HG03439 (cell line): ENCODE measurements at regions not wholly inside any gene's neighbourhood (a gene's known extent, or its start where the extent isn't known, plus 50 kb on each side); places are given as distances from the start of the nearest gene placed in this dataset.

ENCODE experiments used
- ATAC-seq: cut with Tn5 transposase; IDR thresholded peaks from one replicate; pipeline ENCODE4 v1.9.1; 2021; ENCODE audit warnings: mild to moderate bottlenecking, moderate library complexity; ENCODE audit not compliant: unreplicated experiment

- no peak for ATAC-seq
Observed at GRCh38 chr3:147046916-147047315, 359.4 kb downstream of the ZIC4 start.

GRCh38 chr3:147038481-147038880 is 367.9 kb downstream of the ZIC4 start:
- no peak for ATAC-seq

DNA sequence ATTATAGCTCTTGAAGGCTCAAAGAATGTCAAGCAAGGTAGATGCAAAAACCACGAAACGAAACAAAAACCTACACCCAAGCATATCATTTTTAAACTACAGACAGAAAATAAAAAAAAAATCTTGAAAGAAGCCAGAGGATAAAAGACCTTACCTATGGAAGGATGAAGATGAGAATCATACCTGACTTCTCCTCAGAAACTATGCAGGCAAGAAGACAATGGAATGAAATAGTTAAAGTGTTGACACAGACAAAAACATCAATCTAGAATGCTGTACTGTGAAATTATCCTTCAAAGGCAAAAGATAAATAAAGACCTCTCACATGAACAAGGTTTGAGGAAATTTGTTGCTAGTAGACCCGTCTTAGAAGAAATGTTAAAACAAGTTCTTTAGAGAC is 372.0 kb downstream of the ZIC4 start:
- no peak for ATAC-seq

- no peak for ATAC-seq
Observed at GRCh38 chr3:147030274-147030673, 376.1 kb downstream of the ZIC4 start.

- no peak for ATAC-seq
Observed at GRCh38 chr3:147015334-147015733, 391.0 kb downstream of the ZIC4 start.

DNA sequence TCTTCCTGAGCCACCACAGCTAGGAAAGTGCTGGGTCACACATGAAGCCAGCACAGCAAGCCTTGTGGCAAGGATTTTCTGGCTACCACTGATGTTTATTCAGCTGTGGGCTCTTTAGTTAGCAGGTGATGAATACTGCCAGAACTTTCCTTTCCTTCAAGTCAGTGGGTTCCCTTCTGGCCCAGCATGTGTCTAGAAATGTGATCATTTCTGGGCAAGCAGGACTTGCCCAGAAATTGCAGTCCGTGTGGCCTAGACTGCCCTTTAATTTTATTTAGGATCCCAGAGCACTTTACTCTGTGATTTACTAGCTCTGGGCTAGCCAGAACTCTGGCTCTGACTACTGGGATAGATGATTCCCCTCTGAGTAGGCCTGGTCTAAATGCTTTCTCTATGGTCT is 397.5 kb downstream of the ZIC4 start:
- no peak for ATAC-seq

- ATAC-seq, result no peak
Observed at GRCh38 chr3:147008458-147008857, 397.9 kb downstream of the ZIC4 start.

DNA sequence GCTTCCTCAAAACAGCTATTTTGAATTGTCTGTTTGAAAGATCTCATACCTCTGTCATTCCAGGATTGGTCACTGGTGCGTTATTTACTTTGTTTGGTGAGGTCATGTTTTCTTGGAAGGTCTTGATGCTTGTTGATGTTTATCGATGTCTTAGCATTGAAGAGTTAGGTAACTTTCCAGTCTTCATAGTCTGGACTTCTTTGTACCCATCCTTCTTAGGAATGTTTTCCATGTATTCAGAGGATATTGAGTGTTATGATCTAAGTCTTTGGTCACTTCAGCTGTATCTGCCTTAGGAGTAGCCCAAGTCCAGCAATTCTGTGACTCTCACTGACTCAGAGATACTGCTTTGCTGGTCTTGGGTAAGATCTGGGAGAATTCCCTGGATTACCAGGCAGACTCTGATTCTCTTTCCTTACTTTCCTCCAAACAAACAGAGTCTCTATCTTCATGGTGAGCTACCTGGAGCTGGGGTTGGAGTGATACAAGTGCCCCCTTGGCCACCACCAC is 398.6 kb downstream of the ZIC4 start:
- no peak for ATAC-seq

DNA sequence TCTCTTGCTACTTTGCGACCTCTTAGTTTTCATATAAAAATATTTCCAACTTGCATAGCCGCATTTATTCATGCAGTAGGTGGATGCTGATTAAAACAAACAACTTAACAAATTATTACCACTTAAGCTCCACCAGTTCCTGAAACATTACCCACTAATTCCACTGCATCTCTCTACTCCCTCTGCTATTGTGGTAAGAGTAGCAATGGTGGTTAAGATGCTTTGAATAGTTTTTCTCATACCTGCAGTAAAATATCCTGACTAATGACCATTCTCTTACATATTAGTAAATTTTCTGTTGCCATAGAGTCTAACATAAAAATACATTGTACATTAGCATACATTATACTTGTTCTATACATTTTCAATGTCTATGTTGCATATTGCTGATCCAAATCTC is 397.6 kb upstream of the PLSCR5 start:
- ATAC-seq, result no peak

GRCh38 chr3:147000274-147000673 is 395.1 kb upstream of the PLSCR5 start:
- no peak for ATAC-seq

DNA sequence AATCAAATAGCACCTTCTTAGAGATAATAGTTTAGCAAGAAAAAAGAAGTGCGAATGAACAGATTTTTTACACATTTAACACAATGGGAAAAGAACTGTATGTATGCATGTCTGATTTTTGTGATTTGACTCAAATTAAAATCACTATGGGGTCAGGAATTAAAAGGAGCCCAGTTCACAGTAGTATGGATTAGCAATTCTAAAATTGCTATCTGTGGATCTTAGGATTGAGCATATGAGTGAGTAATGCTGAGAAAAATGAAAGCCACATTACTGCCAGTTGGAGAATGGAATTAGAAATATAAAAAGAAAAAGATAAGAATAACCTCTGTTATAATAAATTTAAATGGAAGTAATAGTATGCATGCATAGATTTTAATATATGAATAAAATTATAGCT is 386.8 kb upstream of the PLSCR5 start:
- ATAC-seq, result no peak

DNA sequence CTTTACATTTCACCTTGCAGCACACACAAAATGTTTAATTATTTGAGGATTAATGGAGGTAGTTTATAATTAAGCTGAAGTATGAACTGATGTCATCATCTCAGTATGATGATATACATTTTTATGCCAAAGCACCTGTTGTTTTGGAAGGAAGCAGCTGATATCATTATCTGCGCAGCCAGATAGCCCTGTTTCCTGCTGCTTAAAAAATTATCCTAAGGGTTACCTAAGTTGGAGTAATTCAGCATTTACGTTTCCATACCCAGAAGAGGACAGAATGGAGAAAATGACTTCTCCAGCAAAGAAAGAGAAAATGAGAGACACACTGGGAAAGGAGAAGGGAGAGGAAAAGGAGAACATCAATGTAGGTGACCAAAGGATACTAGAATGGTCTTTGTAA is 370.3 kb upstream of the PLSCR5 start:
- no peak for ATAC-seq

- no peak for ATAC-seq
Observed at GRCh38 chr3:146975032-146975431, 369.9 kb upstream of the PLSCR5 start.

GRCh38 chr3:146974001-146974400 is 368.9 kb upstream of the PLSCR5 start:
- ATAC-seq, result no peak

GRCh38 chr3:146972726-146973125 is 367.6 kb upstream of the PLSCR5 start:
- no peak for ATAC-seq

- no peak for ATAC-seq
Observed at GRCh38 chr3:146970236-146970635, 365.1 kb upstream of the PLSCR5 start.

GRCh38 chr3:146969356-146969755 is 364.2 kb upstream of the PLSCR5 start:
- no peak for ATAC-seq

- ATAC-seq, result no peak
Observed at GRCh38 chr3:146968204-146968651, 363.1 kb upstream of the PLSCR5 start.

GRCh38 chr3:146967783-146968182 is 362.6 kb upstream of the PLSCR5 start:
- no peak for ATAC-seq

- ATAC-seq, result no peak
Observed at GRCh38 chr3:146966124-146966523, 361.0 kb upstream of the PLSCR5 start.

DNA sequence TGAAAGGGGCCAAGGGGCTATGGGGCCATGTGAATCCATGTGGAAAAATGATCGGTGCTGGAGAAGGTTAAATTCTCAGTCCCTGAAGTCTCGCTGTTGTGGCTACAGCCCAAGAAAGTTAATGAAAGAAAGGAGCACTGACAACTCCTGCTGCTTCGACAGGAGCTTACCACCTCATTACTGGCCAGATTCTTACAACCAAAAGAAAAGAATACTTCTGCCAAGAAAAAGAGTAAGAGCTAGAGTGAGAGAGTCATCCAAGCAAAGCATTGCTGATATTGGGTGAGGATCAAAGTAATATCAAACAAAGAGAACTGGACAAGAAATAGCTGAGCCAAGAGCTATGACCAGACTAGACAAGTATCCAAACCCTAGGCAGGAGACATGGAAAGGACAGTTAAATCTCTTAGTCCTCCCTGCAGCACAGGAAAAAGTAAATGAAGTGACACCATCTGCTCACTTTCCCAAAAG is 348.4 kb upstream of the PLSCR5 start:
- ATAC-seq, result no peak

GRCh38 chr3:146948985-146949384 is 343.8 kb upstream of the PLSCR5 start:
- no peak for ATAC-seq

DNA sequence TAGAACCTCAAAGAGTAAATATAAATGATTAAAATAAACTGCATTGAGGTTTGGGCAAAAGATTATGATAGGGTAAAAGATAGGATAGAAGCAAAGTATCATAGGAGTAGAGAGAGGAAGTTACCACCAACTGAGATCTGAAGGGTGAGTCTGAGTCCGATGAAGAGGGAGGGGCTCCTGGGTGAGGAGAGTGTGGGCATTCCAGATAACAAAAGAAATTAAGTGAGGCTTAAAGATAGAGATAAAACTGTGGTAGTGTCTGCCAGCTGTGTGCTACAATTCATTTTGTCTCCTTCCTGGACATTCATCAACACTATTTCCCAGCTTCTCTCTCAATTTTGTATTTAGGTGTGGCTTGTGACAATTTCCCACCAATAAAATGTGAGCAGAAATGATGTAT is 343.0 kb upstream of the PLSCR5 start:
- ATAC-seq, result no peak
